Keratinocyte (primary cell): ENCODE measurements at regions not wholly inside any gene's neighbourhood (a gene's known extent, or its start where the extent isn't known, plus 50 kb on each side); places are given as distances from the start of the nearest gene placed in this dataset.

Source experiments
- DNase-seq: peaks from one replicate; pipeline ENCODE4 v3.0.0-alpha.2; 2011; ENCODE audit warnings: low read depth, missing footprints, low spot score
- FAIRE-seq: peaks from 2 replicates; lab custom pipeline; 2011; peaks lifted over from hg19 to GRCh38; lab: Jason Lieb, UNC
- H2AFZ ChIP-seq: 2 replicates; pipeline ENCODE4 v1.6.0; 2012; ENCODE audit warnings: low read length, control low read depth, inconsistent platforms; ENCODE audit not compliant: control insufficient read depth
- H3K27ac ChIP-seq: 2 replicates; pipeline ENCODE4 v1.5.1; 2011; ENCODE audit warnings: low read length; ENCODE audit not compliant: control insufficient read depth, insufficient read depth
- H3K27me3 ChIP-seq: 3 replicates; pipeline ENCODE4 v1.6.0; 2011; ENCODE audit warnings: low read length; ENCODE audit not compliant: control insufficient read depth, insufficient read depth; ENCODE audit errors: extremely low read depth
- H3K36me3 ChIP-seq, 2 experiments: 2 replicates in 1 of 2; 3 replicates in 1 of 2; pipeline ENCODE4 v1.5.1; 2011; ENCODE audit warnings: low read length in 2 of 2, mild to moderate bottlenecking in 1 of 2; ENCODE audit not compliant: control insufficient read depth in 2 of 2, insufficient read depth in 2 of 2; ENCODE audit errors: extremely low read depth in 1 of 2
- H3K4me1 ChIP-seq: 3 replicates; pipeline ENCODE4 v1.5.1; 2011; ENCODE audit warnings: low read length; ENCODE audit not compliant: control insufficient read depth, insufficient read depth; ENCODE audit errors: extremely low read depth
- H3K4me2 ChIP-seq: 3 replicates; pipeline ENCODE4 v1.6.0; 2011; ENCODE audit warnings: low read depth, low read length; ENCODE audit not compliant: control insufficient read depth, insufficient read depth; ENCODE audit errors: extremely low read depth
- H3K4me3 ChIP-seq, 3 experiments: fragments of 200-600 bp in 1 of 3; sonication (generic) in 1 of 3; 2 replicates in 2 of 3; 3 replicates in 1 of 3; pipeline ENCODE4 v1.5.1; 2011 to 2016; ENCODE audit warnings: low read length in 3 of 3, mild to moderate bottlenecking in 3 of 3, control low read depth in 2 of 3, inconsistent platforms in 1 of 3, low read depth in 1 of 3, mixed read lengths in 1 of 3, mixed run types in 1 of 3, moderate library complexity in 1 of 3; ENCODE audit not compliant: control insufficient read depth in 2 of 3, insufficient read depth in 2 of 3; ENCODE audit errors: extremely low read depth in 1 of 3
- H3K79me2 ChIP-seq: 2 replicates; pipeline ENCODE4 v1.6.0; 2012; ENCODE audit warnings: low read length; ENCODE audit not compliant: control insufficient read depth, insufficient read depth
- H3K9ac ChIP-seq: 3 replicates; pipeline ENCODE4 v1.6.0; 2011; ENCODE audit warnings: low read length; ENCODE audit not compliant: control insufficient read depth, insufficient read depth; ENCODE audit errors: extremely low read depth
- H3K9me1 ChIP-seq: 3 replicates; pipeline ENCODE4 v1.6.0; 2011; ENCODE audit warnings: low read length; ENCODE audit not compliant: control insufficient read depth, insufficient read depth; ENCODE audit errors: extremely low read depth
- H3K9me3 ChIP-seq: 2 replicates; pipeline ENCODE4 v1.5.1; 2012; ENCODE audit warnings: low read depth, low read length; ENCODE audit not compliant: control insufficient read depth
- H4K20me1 ChIP-seq: 3 replicates; pipeline ENCODE4 v1.6.0; 2011; ENCODE audit warnings: low read length; ENCODE audit not compliant: control insufficient read depth, insufficient read depth; ENCODE audit errors: extremely low read depth
- CTCF ChIP-seq, 3 experiments: IDR thresholded peaks in 1 of 3; conservative IDR thresholded peaks in 1 of 3; optimal IDR thresholded peaks in 1 of 3; 2 replicates in 2 of 3; 3 replicates in 1 of 3; pipeline versions ENCODE3 to v1.5.1; 2011; ENCODE audit warnings: low read length in 3 of 3, mild to moderate bottlenecking in 3 of 3, moderate library complexity in 2 of 3, control low read depth in 1 of 3, inconsistent platforms in 1 of 3; ENCODE audit not compliant: insufficient read depth in 2 of 3; ENCODE audit errors: extremely low read depth in 1 of 3
- EZH2 ChIP-seq: IDR thresholded peaks from one replicate; pipeline ENCODE4 v1.6.1; 2012; ENCODE audit warnings: inconsistent platforms, mild to moderate bottlenecking, low read length, moderate library complexity
- dilution Hi-C: fragments of 300-500 bp; cut with MboI; formaldehyde crosslinking; loops from one replicate; pipeline ENCODE4 v1.7.0; 2020; ENCODE audit warnings: low sequenced_read_pairs; ENCODE audit not compliant: extremely low pct_ligation_motif_present

- Histone ChIP-seq H3K27me3 (peaks cover 19% of the 10 kb centered on the region), H3K4me2 (no peak overlapping the region), H3K27ac (no peak overlapping the region), H3K4me1 (no peaks in the 10 kb centered on the region), H4K20me1 (no peaks in the 10 kb centered on the region), H3K9ac (no peak overlapping the region), H3K79me2 (no peaks in the 10 kb centered on the region), H3K9me1 (no peaks in the 10 kb centered on the region), H3K4me3 (no peak overlapping the region), H2AFZ (no peak overlapping the region), H3K36me3 (no peaks in the 10 kb centered on the region), H3K9me3 (no peaks in the 10 kb centered on the region)
- no peak for DNase-seq
- no peak for FAIRE-seq
- dilution Hi-C loops: no loop called here
- TF ChIP-seq EZH2: no peak
Observed at GRCh38 chr4:26030780-26031179, 116.8 kb downstream of the SMIM20 start.

GRCh38 chr4:26031704-26032103, 117.7 kb downstream of the SMIM20 start:
- H3K4me2 ChIP-seq: no peak overlapping the region

More at GRCh38 chr4:26031704-26032103, 117.7 kb downstream of the SMIM20 start:
- Histone ChIP-seq H3K79me2 (no peaks in the 10 kb centered on the region), H3K27ac (no peak overlapping the region), H3K9me3 (no peaks in the 10 kb centered on the region), H2AFZ (no peak overlapping the region), H3K36me3 (no peaks in the 10 kb centered on the region), H3K4me3 (no peak overlapping the region), H3K9me1 (no peaks in the 10 kb centered on the region), H3K4me1 (no peaks in the 10 kb centered on the region), H4K20me1 (no peaks in the 10 kb centered on the region), H3K9ac (no peak overlapping the region), H3K27me3 (peaks cover 19% of the 10 kb centered on the region)
- DNase-seq (no peak), FAIRE-seq (no peak)
- dilution Hi-C loops: no loop called here
- TF ChIP-seq EZH2 (no peak), CTCF (optimal IDR thresholded peaks at IDR 0.05 in 1 of 3, IDR thresholded peaks at IDR 0.05 in 1 of 3, conservative IDR thresholded peaks at IDR 0.05 in 1 of 3; ENCODE audit: extremely low read depth in 1 of 3, insufficient read depth in 2 of 3, low read length in 3 of 3) (no peak)
